CD4-positive, alpha-beta memory T cell (primary cell): ENCODE measurements at regions not wholly inside any gene's neighbourhood (a gene's known extent, or its start where the extent isn't known, plus 50 kb on each side); places are given as distances from the start of the nearest gene placed in this dataset.

Source experiments
- CTCF ChIA-PET: fragments of 350-600 bp; sonication (Branson Sonifier 250); formaldehyde crosslinking; loops from one replicate; lab custom pipeline; 2021; ENCODE audit warnings: inconsistent platforms; ENCODE audit not compliant: partially characterized antibody; lab: Charles Lee
- POLR2A ChIA-PET: fragments of 350-600 bp; sonication (Branson Sonifier 250); formaldehyde crosslinking; loops from one replicate; lab custom pipeline; 2021; ENCODE audit not compliant: partially characterized antibody; lab: Charles Lee
- DNase-seq, 5 donors: peaks; one replicate each; pipeline versions ENCODE4 v3.0.0 to v3.0.0-alpha.2; 2020 to 2022; ENCODE audit warnings: mixed read lengths in 1 of 5
- H3K27ac ChIP-seq: one replicate; pipeline ENCODE4 v1.7.0; 2013; ENCODE audit warnings: low read depth, low read length
- H3K27me3 ChIP-seq: 2 replicates; pipeline ENCODE4 v1.7.0; 2013; ENCODE audit warnings: mild to moderate bottlenecking, low read length, moderate library complexity; ENCODE audit not compliant: insufficient read depth
- H3K36me3 ChIP-seq: 2 replicates; pipeline ENCODE4 v1.7.0; 2013; ENCODE audit warnings: mild to moderate bottlenecking, low read length, moderate library complexity; ENCODE audit not compliant: insufficient read depth
- H3K4me1 ChIP-seq: 2 replicates; pipeline ENCODE4 v1.7.0; 2013; ENCODE audit warnings: mild to moderate bottlenecking, low read length, moderate library complexity; ENCODE audit not compliant: insufficient read depth
- H3K4me3 ChIP-seq, 2 donors: one replicate each; pipeline ENCODE4 v1.7.0; 2013; ENCODE audit warnings: low read length in 2 of 2, mild to moderate bottlenecking in 1 of 2
- H3K9me3 ChIP-seq, 2 donors: one replicate each; pipeline ENCODE4 v1.7.0; 2013; ENCODE audit warnings: low read length in 2 of 2, control low read depth in 1 of 2; ENCODE audit not compliant: control insufficient read depth in 1 of 2
- H3K27ac Mint-ChIP-seq, 7 donors: one replicate each; pipeline ENCODE4 v1.8.0; 2020 to 2021; ENCODE audit warnings: mixed read lengths in 7 of 7, mild to moderate bottlenecking in 6 of 7, inconsistent platforms in 3 of 7, moderate library complexity in 3 of 7
- H3K27me3 Mint-ChIP-seq, 2 donors: one replicate each; pipeline ENCODE4 v1.8.0; 2020 to 2021; ENCODE audit warnings: mixed read lengths in 2 of 2
- H3K36me3 Mint-ChIP-seq, 2 donors: one replicate each; pipeline ENCODE4 v1.8.0; 2020 to 2021; ENCODE audit warnings: mixed read lengths in 2 of 2, inconsistent platforms in 1 of 2, mild to moderate bottlenecking in 1 of 2
- H3K4me1 Mint-ChIP-seq, 4 donors: one replicate each; pipeline ENCODE4 v1.8.0; 2020 to 2021; ENCODE audit warnings: mixed read lengths in 4 of 4, mild to moderate bottlenecking in 1 of 4
- H3K4me3 Mint-ChIP-seq, 8 donors: one replicate each; pipeline ENCODE4 v1.8.0; 2020 to 2021; ENCODE audit warnings: mixed read lengths in 8 of 8, mild to moderate bottlenecking in 7 of 8, moderate library complexity in 6 of 8, inconsistent platforms in 3 of 8
- H3K9me3 Mint-ChIP-seq, 8 donors: one replicate each; pipeline ENCODE4 v1.8.0; 2020 to 2021; ENCODE audit warnings: mixed read lengths in 8 of 8, mild to moderate bottlenecking in 5 of 8, inconsistent platforms in 3 of 8, moderate library complexity in 1 of 8
- intact Hi-C: fragments of 100-400 bp; cut with micrococcal nuclease; formaldehyde crosslinking; loops from one replicate; pipeline ENCODE4 v1.15.1; 2023

DNA sequence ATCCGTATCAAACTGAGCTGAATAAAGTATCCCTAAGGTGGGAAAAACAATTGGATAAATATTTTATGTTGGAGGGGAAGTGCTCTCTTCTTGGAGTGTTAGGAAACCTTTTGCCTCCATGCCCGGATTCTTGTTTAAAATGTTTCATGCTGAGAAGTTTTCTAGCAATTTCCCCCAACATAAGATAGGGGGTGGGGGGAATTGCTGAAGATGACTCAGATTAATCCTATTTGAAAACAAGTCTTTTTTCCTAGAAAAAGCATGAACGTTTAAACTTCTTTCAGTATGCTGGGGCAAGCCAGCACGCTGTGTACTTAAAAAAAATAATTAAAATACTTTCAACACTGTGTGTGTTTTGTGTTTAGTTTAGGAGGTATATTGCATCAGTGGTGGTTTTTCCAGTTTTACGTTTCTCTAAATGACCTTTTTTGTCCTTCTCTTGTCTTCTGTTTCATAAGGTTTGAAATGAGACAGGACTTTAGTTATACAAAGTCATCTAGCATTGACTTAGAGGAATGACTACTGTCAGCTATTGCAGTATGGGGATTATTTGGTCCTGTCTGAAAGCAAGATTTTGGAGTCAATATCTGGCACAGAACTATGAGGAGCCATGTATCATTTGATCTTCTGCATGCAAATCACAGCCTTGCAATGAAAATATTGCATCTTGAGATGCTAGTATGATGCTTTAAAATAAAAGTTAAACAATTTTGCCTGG, 295.9 kb downstream of the GATA3 start:
- no peaks in the 10 kb centered on the region for H3K36me3 Mint-ChIP-seq
- no peak overlapping the region for H3K4me3 Mint-ChIP-seq
- Histone ChIP-seq H3K36me3 (no peaks in the 10 kb centered on the region), H3K4me3 (no peak overlapping the region), H3K27ac (no peak overlapping the region), H3K9me3 (no peaks in the 10 kb centered on the region), H3K27me3 (no peaks in the 10 kb centered on the region), H3K4me1 (no peaks in the 10 kb centered on the region)
- no peak for DNase-seq
- intact Hi-C loops = no loop called here
- peaks cover 0 to 6% (median 4%) of the 10 kb centered on the region in 4 donors for H3K4me1 Mint-ChIP-seq
- CTCF ChIA-PET = no interaction called here
- peaks cover 0 to 4% of the 10 kb centered on the region in 2 donors for H3K27me3 Mint-ChIP-seq
- POLR2A ChIA-PET = interaction anchor here (1.7 kb wide), 1 partner anchor 18 kb away, joined by 5 read pairs; no protein-coding TSS in a partner anchor
- peaks cover 0 to 2% (median 0%) of the 10 kb centered on the region in 8 donors for H3K9me3 Mint-ChIP-seq
- no peak overlapping the region for H3K27ac Mint-ChIP-seq

DNA sequence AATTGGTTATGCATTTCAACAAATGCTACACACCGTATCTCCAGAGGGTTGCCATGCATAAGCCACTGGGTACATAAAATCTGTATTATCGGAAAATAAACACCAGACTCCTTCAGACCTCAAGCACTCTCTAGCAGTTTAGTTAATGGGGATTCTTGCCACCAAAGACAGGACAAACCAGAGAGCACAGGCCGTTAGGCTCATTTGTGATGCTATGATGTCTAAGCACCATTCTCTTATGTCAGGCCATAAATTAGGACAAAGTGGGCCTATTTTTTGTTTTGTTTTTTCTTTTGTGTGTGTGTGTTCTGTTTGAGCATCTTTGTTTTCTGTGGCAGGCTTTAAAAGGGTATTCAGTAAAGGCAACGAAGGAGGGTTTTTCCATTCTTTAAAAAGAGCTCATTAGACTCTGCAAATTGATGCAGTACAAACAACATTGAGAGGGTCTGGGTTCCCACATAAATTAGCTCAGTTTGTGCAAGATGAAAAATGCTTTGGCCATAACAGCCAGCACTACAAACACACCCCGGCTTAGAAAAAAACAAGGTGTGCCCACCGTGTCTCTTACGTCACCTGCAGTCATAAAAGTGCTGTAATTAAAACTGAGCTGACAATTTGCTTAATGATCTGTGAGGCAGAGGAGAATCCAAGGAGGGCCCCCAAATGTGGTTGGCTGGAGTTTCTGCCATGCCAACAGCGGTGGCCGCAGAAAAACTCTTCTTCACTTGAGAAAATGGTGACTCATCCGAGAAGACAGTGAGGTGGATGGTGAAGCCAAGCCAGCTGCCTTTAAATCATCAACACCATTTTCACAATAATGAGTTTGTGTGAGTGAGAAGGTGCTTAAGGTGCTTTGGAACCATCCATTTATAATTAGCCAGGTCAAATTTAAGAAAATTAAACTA, 297.9 kb downstream of the GATA3 start:
- no peak overlapping the region for H3K4me3 ChIP-seq
- H3K36me3 Mint-ChIP-seq = no peaks in the 10 kb centered on the region
- no peaks in the 10 kb centered on the region for H3K36me3 ChIP-seq
- ChIA-PET POLR2A (interaction anchor here (0.6 to 1.5 kb wide), 2 partner anchors 20 to 133 kb away, joined by 3 read pairs; no protein-coding TSS in a partner anchor), CTCF (interaction anchor here (1.1 to 1.4 kb wide), 2 partner anchors 18 to 20 kb away, joined by 3 read pairs; no protein-coding TSS in a partner anchor)
- no peaks in the 10 kb centered on the region for H3K27me3 ChIP-seq
- peaks cover 0 to 2% (median 0%) of the 10 kb centered on the region in 8 donors for H3K9me3 Mint-ChIP-seq
- DNase-seq = no peak
- no peak overlapping the region for H3K27ac Mint-ChIP-seq
- intact Hi-C loops = no loop called here
- H3K4me3 Mint-ChIP-seq = no peak overlapping the region
- peaks cover 3 to 6% (median 4%) of the 10 kb centered on the region in 4 donors for H3K4me1 Mint-ChIP-seq
- no peak overlapping the region for H3K27ac ChIP-seq
- no peaks in the 10 kb centered on the region for H3K4me1 ChIP-seq
- no peaks in the 10 kb centered on the region for H3K9me3 ChIP-seq
- peaks cover 0 to 5% of the 10 kb centered on the region in 2 donors for H3K27me3 Mint-ChIP-seq

DNA sequence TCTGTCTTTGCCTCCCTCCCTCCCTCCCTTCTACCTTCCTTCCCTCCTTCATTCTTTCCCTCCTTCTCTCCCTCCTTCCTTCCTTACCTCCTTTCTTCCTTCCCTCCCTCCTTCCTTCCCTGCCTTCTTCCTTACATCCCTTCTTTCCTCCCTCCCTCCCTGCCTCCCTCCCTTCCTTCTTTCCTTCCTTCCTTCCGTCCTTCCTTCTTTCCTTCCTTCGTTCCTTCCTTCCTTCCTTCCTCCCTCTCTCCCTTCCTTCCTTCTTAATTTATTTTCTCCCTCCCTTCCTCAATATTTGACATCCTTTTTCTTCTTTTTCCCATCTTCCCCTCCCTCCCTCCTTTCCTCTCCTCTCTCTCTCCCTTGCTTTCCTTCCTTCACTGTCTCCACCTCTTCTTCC, 301.8 kb downstream of the GATA3 start:
- no peak overlapping the region for H3K27ac Mint-ChIP-seq
- H3K4me3 Mint-ChIP-seq = no peak overlapping the region
- no peak overlapping the region for H3K4me3 ChIP-seq
- H3K4me1 ChIP-seq = peaks cover 11% of the 10 kb centered on the region
- no peak for DNase-seq
- peaks cover 0 to 2% of the 10 kb centered on the region in 2 donors for H3K27me3 Mint-ChIP-seq
- intact Hi-C loops = no loop called here
- peaks cover 10 to 14% (median 14%) of the 10 kb centered on the region in 4 donors for H3K4me1 Mint-ChIP-seq
- no peaks in the 10 kb centered on the region for H3K36me3 Mint-ChIP-seq
- H3K9me3 ChIP-seq = no peaks in the 10 kb centered on the region
- no peaks in the 10 kb centered on the region for H3K27me3 ChIP-seq
- no peak overlapping the region for H3K27ac ChIP-seq
- H3K9me3 Mint-ChIP-seq = peaks cover 0 to 2% (median 0%) of the 10 kb centered on the region in 8 donors
- POLR2A ChIA-PET = no interaction called here
- H3K36me3 ChIP-seq = no peaks in the 10 kb centered on the region
- CTCF ChIA-PET = no interaction called here

DNA sequence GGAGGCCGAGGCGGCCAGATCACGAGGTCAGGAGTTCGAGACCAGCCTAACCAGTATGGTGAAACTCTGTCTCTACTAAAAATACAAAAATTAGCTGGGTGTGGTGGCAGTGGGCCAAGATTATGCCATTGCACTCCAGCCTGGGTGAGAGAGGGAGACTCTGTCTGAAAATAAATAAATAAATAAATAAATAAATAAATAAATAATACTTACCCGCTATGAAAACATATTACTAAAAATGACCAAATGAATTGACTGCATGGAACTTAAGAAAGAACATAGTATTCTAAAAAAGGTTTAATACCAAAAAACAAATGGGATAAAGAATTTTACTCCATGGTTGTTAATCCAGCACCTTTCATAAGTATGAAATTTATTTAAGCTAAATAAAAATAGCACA, 305.0 kb downstream of the GATA3 start:
- H3K4me1 ChIP-seq = peaks cover 30% of the 10 kb centered on the region
- no peaks in the 10 kb centered on the region for H3K36me3 Mint-ChIP-seq
- intact Hi-C loops = no loop called here
- H3K27ac Mint-ChIP-seq = peak overlapping the region in 1 of 7 donors; percentile 31
- H3K9me3 Mint-ChIP-seq = peaks cover 0 to 2% (median 0%) of the 10 kb centered on the region in 8 donors
- H3K9me3 ChIP-seq = no peaks in the 10 kb centered on the region
- no peak overlapping the region for H3K4me3 Mint-ChIP-seq
- peaks cover 0 to 2% of the 10 kb centered on the region in 2 donors for H3K27me3 Mint-ChIP-seq
- H3K36me3 ChIP-seq = no peaks in the 10 kb centered on the region
- H3K4me3 ChIP-seq = no peak overlapping the region
- no peak overlapping the region for H3K27ac ChIP-seq
- ChIA-PET CTCF (interaction anchor here (1.3 kb wide), 1 partner anchor 13 kb away, joined by 3 read pairs; no protein-coding TSS in a partner anchor), POLR2A (interaction anchor here (3.7 kb wide), 1 partner anchor 27 kb away, joined by 14 read pairs; no protein-coding TSS in a partner anchor)
- peaks cover 28 to 39% (median 33%) of the 10 kb centered on the region in 4 donors for H3K4me1 Mint-ChIP-seq
- DNase-seq = no peak
- no peaks in the 10 kb centered on the region for H3K27me3 ChIP-seq

DNA sequence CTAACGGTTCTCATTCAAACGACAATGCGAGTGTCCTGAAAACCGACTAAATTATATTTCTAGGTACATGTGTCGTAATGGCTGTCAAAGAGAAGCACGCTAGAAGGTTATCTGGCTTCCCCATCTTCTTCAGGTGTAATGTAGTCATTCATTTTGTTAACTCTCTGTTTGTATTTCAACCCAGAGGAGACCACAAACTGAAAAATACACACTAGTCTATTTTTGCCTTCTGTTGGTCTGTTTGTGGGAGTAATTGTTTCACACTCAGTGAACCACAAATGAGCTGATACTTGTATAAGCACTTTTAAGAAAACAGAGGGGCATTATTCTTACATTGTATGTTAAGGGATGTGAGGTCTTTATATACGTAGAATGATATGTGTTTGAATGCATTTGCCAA, 305.9 kb downstream of the GATA3 start:
- Mint-ChIP-seq H3K36me3 (no peaks in the 10 kb centered on the region), H3K9me3 (peaks cover 0 to 2% (median 0%) of the 10 kb centered on the region in 8 donors), H3K4me3 (peak overlapping the region in 2 of 8 donors; percentile 26 to 42), H3K27me3 (peaks cover 0 to 2% of the 10 kb centered on the region in 2 donors), H3K4me1 (peaks cover 28 to 44% (median 37%) of the 10 kb centered on the region in 4 donors), H3K27ac (peak overlapping the region in 5 of 7 donors; percentile 3 to 83 (median 68))
- H3K27ac ChIP-seq = no peak overlapping the region
- peaks cover 39% of the 10 kb centered on the region for H3K4me1 ChIP-seq
- H3K27me3 ChIP-seq = no peaks in the 10 kb centered on the region
- CTCF ChIA-PET = no interaction called here
- no peak overlapping the region for H3K4me3 ChIP-seq
- POLR2A ChIA-PET = interaction anchor here (0.8 to 3.7 kb wide), 5 partner anchors 28 to 56 kb away, joined by 3 to 14 read pairs (median 3); no protein-coding TSS in a partner anchor
- intact Hi-C loops = no loop called here
- H3K9me3 ChIP-seq = no peaks in the 10 kb centered on the region
- H3K36me3 ChIP-seq = no peaks in the 10 kb centered on the region
- DNase-seq = peak in 4 of 5 donors; percentile 9 to 28 (median 18)

DNA sequence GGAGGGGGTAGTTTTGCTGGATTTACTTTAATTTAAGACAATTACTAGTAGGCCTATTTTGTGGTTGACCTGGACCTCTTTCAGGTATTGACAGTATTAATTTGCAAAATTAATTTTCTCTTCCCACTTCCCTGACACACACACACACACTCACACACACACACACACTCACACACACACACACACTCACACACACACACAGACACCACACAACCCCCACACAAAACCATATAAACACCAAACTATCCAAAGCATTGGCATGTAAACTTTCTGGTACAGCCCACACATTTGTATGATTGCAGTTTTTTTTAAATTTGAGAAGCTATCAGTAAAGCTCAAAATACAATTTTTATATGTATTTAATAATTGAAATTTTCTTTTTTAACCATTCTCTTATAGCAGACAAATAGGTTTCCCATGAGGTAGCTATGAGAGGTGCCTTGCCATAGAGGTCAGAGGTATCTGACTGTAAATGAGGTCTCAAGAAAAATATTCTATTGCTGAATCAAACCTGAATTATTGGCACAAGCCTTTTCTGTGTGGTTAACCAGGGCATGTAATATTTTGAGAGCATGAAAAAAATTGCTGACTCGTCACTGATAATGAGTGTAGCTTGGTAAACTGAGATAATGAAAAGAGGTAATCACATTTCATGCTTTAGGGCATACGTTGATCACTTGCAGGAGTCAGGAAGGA, 306.5 kb downstream of the GATA3 start:
- H3K4me1 ChIP-seq = peaks cover 45% of the 10 kb centered on the region
- H3K4me3 Mint-ChIP-seq = peak overlapping the region in 1 of 8 donors; percentile 26
- CTCF ChIA-PET = interaction anchor here (0.8 kb wide), 1 partner anchor 19 kb away, joined by 3 read pairs; no protein-coding TSS in a partner anchor
- peaks cover 0 to 2% of the 10 kb centered on the region in 2 donors for H3K27me3 Mint-ChIP-seq
- no peak overlapping the region for H3K4me3 ChIP-seq
- H3K9me3 ChIP-seq = no peaks in the 10 kb centered on the region
- DNase-seq = no peak
- intact Hi-C loops = no loop called here
- peak overlapping the region in 5 of 7 donors; percentile 3 to 81 (median 56) for H3K27ac Mint-ChIP-seq
- H3K27ac ChIP-seq = no peak overlapping the region
- POLR2A ChIA-PET = interaction anchor here (0.8 to 3.7 kb wide), 5 partner anchors 29 to 55 kb away, joined by 3 to 14 read pairs (median 3); no protein-coding TSS in a partner anchor
- H3K4me1 Mint-ChIP-seq = peaks cover 33 to 50% (median 43%) of the 10 kb centered on the region in 4 donors
- no peaks in the 10 kb centered on the region for H3K36me3 Mint-ChIP-seq
- no peaks in the 10 kb centered on the region for H3K36me3 ChIP-seq
- H3K9me3 Mint-ChIP-seq = peaks cover 0 to 2% (median 0%) of the 10 kb centered on the region in 8 donors
- no peaks in the 10 kb centered on the region for H3K27me3 ChIP-seq
